HCEC 1CT (cell line): ENCODE measurements at regions not wholly inside any gene's neighbourhood (a gene's known extent, or its start where the extent isn't known, plus 50 kb on each side); places are given as distances from the start of the nearest gene placed in this dataset.
A peak's percentile ranks its signal among the peaks of the same experiment; 100 is the strongest.
"Not testable (repeated sequence)": the region's sequence is repeated elsewhere in the genome, so short reads cannot be mapped to it uniquely, and the experiment has no call there.

ENCODE experiments used
- DNase-seq: peaks from one replicate; pipeline ENCODE4 v3.0.0-alpha.2; 2017

DNA sequence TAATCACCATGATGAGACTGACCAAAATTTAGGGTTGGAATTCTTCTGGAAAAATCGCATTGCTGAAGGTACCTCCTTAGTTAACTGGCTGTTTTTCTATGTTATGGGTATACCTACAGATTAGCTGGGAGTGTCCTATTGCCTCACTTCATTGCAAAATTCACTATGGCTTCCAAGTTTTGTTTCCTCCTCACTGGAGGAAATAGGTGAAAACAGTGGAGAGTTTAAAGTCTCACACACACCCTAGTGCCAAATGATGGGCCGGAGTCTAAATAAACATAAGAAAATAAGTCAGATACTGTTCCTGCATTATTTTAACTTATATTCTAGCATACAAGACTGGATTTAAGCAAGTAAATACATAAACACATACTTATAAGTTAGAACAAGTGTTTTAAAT, 98.2 kb downstream of the AHR start:
- DNase-seq, result no peak

DNA sequence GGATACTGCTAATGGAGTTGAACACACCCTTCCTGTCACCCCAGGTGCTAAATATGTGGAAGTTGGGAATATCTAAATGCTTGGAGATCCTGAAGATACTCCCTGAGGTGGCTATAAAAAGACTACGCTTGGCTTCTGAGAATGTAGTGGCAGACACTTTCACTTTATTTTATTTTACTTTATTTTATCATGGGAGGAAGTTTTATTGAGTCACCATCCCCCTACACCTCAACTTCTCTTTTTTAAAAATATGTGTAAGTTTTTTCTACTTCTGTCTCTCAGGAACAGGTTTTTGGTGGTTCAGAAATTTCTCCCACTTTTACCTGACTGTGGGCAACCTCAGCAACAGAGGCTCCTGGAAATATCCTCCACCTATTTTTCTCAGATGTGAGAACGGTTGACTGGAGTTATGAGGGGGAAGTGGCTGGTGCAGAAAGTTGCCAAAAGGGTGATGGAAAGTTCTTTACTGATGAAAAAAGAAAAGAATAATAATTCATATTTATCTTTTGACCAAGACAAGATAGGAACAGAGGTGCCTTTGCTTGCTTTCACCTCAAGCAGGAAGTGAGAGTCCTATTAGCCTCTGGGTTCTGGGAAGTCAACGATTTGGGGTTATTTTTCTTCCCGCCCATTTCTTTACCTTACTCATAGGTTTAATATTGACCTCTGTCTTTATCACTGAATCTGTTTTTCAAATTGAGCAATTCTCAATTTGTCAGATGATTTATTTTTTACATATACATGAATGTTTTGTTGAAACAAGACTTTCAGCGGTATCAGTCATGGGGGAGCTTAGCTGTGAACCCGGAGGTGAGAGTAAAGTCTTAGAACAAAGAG, 103.6 kb downstream of the AHR start:
- DNase-seq, result no peak

DNA sequence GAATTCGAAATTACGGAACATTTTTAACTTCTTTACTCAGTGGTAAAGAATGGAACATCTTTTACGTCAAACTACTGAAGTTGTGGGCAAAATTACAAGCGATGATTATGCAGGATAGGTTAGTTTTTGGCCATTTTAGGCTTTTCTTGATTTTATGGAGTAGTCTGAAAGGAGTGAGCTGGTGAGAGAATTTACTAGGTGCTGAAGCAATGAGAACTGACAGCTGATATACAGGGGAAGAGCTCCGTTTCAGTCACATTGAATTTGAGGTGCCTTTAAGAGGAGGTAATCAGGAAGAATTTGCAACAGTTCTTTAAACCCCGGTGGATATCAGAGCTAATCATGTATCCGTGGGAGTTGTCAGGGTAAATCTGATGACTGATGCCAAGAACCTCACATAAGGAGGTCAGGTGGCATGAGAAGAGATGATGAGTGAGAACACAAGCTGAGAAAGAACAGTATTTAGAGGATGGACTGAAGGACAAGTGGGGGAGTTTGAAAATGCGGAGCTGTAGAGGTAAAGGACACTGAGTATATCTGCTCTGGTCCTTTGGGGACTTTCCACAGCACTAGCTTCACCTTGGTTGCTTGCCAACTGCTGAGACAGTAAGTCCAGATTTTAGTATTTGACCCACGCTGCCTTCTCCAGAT, 104.3 kb downstream of the AHR start:
- DNase-seq, result no peak

DNA sequence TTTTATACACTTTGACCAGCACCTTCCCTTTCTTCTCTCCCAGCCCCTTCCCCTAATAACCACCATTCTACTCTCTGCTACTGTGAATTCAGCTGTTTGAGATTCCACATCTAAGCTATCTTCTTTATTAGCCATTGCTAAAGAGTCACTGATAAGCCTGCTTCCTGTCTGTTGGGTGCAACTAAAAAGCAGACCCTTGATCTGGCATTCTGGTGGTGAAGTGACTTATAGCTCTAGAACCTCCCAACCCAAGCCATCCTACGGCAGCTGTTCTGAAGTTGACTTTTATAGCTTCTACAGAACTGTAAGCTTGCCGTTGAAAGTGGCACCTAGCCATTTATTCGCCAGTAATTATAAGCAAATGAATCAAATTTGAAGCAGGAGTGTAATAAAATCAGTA, 105.6 kb downstream of the AHR start:
- no peak for DNase-seq

DNA sequence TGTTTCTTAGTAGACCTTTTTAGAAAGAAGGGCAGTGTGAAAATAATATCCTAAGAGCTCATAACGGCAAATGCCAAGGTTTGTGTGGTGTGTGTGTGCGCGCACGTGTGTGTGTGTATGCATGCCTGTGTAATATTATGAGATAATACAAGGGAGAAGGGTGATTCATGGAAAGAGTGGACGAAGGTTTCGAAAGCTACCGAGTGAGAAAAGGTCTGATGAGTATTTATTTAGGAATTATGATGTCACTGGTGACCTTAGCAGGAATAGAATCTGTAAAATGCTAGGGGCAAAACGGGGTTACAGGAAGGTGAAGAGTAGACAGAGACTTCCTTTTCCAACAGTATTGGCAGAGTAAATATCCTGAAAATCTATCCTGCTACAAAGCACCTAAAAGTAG, 107.3 kb downstream of the AHR start:
- peak; percentile 98 for DNase-seq

DNA sequence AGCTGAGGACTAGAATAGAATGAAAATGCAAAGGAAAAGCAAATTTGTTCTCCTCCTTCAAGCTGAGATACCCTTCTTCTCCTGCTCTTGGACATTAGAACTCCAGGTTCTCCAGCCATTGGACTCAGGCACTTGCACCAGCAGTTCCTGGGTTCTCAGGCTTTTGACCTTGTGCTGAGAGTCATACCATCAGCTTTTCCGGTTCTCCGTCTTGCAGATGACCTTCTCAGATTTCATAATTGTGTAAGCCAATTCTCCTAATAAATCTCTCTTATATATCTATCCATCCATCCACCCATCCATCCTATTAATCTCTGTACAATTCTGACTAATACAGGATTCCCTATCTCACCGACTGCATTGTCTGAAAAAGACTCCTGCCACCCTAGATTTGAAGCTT, 108.3 kb downstream of the AHR start:
- peak; percentile 89 for DNase-seq

DNA sequence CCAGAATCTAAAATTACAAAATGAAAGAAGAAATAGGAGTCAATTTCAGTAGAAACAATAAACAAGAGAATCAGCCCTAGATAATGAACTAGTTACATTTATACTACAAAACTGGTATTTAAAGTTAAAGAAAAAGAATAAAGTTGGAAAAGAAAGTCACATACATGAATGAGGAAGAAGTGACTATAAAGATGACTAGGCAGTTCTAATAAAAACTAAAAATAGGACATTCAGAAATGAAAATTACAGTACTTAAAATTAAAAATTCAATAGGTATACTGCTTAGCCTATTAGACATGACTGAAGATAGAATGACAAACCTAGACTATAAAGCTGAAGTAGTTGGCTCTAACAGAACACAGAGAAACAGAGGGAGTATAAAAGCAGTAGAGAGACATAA, 108.8 kb downstream of the AHR start:
- no peak for DNase-seq

DNA sequence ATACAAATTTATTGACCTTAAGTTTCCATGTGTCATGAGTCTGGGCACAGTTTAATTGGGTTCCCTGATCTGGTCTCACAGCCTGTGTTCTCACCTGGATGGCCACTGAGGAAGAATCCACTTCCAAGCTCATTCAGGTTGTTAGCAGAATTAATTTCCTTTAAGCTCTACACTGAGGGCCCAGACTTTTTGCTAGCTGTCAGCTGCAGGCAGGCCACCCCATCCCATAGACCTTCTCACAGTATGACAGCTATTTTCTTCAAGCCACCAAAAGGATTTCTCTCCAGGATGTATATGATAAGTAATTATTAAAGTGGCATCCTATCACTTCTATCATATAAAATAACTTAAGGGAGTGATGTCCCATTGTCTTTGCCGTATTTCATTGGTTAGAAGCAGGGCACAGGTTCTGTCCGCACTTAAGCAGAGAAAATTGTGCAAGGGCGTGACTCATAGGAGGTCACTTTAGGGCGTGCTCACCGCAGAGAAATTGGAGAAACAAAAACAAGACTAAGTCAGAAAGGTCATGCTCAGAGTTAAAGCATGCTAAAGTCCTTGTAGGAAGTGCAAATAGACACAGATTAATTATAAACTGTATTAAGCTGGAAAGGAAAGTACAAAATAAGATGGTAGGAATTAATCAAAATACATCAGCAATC, 109.9 kb downstream of the AHR start:
- peak; percentile 97 for DNase-seq

DNA sequence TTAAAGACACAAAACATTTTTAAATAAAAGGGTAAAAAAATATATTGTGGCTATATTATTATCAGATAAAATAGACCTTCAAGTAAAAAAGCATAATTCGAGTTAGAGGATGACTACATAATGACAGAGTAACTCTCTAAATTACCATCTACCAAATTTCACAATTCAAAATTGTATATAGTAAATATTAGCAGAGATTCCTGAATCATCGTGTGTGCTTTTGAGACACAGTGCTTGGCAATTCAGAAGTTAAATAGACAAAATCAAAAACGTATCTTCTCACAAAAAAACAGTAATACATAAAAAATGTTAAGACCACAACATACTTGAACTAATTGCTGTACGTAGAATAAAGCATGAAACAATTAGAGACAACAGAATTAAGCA, 110.4 kb downstream of the AHR start:
- DNase-seq, result peak; percentile 71

DNA sequence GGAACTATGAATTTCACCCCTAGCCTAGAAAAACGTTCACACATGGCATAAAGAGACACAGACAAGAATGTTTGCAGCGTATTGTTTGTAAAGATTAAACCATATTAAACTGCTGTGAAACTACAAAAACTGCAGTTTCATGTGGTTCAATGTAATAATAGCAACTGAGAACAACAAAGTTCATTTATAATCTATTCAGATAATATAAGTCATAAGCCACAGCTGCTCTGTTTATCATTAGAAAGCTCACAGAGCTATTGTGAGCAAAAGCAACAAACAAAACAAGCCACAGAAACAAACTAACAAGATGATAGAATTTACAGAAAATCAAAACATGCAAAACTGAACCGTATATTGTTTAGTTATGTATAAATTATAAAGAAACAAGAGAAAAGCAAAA, 113.5 kb downstream of the AHR start:
- no peak for DNase-seq

DNA sequence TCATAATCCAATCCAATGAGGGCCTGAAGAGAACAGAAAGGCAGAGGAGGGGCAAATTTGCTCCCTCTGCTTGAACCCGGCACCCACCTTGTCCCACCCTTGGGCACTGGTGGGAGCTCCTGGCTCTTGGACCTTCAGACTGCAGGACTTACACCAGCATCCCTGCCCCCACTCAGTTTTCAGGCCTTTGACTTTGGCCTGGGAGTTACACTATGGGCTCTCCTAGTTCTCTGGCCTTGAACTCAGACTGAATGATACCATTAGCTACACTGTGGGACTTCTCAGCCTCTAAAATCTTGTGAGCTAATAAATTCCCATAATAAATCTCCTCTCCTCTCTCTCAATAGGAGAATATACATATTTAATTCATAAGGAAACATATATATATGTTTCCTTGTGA, 114.4 kb downstream of the AHR start:
- DNase-seq, result no peak

DNA sequence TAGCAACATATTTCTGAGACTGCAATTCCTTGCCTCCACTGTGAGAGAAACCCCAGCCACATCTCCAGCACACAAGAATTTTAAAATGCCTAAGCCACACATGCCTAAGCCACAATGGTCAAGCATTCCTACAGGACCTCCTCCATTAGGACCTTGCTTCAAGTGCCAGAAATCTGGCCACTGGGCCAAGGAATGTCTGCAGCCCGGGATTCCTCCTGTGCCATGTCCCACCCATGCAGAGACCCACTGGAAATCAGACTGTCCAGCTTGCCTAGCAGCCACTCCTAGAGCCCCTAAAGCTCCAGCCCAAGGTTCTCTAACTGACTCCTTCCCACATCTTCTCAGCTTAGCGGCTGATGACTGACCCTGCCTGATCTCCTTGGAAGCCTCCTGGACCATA, 117.5 kb downstream of the AHR start:
- DNase-seq, result no peak

DNA sequence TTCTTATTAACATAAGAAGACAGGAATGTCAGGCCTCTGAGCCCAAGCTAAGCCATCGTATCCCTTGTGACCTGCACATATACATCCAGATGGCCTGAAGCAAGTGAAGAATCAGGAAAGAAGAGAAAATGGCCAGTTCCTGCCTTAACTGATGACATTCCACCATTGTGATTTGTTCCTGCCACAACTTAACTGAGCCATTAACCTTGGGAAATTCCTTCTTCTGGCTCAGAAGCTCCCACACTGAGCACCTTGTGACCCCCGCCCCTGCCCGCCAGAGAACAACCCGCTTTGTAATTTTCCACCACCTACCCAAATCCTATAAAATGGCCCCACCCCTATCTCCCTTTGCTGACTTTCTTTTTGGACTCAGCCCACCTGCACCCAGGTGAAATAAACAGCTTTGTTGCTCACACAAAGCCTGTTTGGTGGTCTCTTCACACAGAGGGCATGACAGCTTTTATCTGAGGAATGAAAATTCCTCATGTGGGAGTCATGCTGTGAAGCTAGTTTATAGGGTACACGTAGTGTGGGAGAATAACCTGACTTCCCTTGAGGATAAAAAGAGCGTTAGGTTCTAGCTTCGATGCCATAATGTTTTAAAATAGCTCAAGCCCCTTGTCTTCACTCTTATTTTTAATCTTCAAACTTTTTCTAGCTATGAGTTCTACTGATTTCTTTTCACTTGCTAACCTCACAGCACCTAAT, 122.0 kb downstream of the AHR start:
- DNase-seq, result not testable (repeated sequence)

DNA sequence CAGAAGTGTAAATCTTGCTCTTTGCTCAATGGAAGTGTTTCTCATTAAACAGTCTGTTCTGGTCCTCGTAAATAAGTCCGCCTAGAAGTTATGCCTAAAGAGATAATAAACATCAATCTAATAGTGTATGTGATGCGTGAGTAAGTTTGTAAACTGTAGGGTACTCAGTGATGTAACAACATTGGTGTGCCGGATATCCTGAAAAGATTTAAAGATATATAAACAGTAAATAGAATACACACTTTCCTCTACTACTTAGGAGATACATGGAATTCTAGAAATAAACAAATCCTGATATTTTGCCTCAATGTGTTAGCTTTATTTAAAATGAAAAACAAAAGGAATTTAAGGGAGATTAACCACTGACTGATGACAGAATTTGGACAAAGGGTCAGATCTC, 123.5 kb downstream of the AHR start:
- DNase-seq, result peak; percentile 15

DNA sequence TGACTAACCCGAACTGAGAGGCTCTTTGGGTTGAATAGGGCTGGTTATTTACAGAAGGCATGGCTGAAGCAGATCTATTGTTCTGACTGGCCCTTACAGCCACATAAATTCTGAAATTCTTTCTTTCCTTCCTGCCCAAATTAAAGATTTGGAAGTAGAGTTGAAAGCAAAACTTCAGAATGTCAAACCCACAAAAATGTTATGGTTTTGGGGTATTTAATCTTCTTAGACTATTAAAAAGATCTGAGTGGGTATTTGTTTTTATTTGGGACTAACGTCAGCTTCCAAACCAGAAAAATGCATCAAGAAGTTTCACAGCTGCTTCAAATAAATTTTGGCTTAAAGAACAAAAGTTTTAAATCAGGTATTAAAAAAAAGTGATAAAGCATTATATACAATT, 124.5 kb downstream of the AHR start:
- no peak for DNase-seq

DNA sequence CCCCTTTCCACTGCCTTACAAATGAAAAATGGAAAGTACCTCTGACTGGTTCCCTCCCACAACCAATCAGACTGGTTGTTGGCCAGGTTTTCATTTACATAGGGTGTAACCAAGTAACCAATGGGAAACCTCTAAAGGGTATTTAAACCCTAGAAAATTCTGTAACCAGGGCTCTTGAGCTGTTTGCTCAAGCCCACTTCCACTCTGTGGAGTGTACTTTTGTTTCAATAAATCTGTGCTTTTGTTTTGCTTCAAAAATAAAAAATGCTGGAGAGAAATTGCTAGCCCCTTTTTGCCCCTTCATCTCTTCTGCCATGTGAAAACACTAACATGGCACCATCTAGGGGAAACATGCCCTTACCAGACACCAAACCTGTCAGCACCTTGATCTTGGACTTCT, 129.5 kb downstream of the AHR start:
- DNase-seq, result no peak

DNA sequence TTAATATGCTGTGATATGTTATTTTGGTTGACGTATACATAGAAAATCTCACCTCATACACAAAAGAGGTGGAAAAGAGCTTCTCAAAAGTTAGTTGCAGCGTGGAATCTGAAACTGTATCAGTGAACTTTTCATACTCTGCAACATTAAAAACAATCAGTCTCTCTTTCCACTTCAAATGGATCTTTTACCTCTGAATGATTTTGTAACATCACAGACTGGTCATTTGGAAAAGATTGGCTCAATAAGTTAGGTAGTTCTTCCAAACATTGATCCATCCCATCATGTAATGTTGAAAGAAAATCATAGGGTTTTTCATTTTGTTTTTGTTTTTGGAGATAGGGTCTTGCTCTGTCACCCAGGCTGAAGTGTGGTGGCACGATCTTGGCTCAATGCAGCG, 131.1 kb downstream of the AHR start:
- DNase-seq, result no peak

DNA sequence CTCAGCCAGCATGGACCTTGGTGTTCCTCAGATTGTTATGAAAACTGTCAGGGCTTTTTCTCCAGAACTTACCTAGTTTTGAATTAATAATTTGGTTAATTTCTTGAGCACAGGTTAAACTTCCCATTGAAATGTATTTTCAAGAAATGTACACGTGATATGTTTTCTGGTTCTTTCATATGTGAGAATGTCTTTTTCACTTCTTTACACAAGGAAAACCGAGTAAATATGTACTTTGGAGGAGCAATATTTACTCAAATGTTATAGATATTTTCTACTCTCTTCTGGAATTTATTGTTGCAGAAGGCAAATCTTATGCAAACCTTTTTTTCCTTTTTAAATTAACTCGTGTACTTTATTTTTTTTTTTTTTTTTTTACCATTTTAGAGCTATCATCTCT, 134.3 kb downstream of the AHR start:
- DNase-seq, result no peak

DNA sequence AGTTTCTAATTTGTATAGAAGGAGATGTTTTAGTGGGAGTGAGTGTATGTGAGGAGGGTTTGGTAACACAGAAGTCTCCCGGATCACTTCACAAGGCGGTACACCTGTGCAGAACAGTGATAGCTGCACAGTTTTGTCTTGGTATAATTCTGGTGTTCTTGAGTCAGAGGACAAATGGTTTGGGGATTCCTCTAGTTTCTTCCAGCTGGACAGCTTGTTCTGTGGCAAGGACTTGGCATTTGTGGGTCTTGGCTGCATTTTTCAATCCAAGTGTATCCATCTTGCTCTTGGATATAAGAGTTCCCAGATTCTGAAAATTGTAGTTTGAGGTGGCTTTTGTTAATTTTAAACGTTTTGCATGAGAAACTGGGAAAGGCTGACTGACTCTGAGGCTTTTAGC, 135.7 kb downstream of the AHR start:
- no peak for DNase-seq

DNA sequence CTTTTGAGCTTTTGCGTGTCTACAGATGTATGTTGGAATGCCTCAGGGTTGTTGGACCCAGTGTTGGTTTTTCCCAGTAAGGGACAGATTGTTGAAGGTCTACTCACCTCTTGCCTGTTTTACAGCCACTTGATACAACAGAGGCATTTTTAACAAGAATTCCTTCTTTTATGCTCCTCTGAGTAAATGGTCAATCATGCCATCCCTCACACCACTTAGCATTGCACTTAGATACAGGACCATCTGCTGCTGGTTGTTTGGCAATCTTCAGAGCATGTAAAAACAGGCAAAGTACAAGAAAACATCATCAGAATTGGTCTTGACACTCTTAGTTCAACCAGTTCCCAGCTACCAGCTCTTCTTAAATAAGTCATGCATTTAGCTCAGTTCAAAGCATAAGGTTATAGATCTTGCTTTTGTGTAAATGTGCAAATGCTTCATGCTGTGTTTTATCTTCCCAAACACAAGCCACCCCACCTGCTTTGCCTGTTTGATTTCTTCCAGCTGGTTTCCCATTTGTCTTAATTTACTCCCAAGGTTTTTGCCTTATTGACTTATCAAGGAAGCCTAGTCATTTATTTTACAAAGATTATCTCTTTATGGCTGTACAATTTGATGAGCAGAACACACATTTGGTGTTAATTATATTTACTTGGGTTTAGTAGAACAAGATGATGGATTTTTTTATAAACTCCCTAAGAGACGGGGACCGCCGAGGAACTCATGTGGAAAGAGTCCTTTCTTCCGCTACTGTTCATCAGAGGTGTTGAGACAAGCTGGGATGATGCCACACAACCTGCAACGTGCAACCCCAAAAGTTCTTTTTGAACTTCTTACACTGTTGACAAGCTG, 136.6 kb downstream of the AHR start:
- DNase-seq, result no peak

DNA sequence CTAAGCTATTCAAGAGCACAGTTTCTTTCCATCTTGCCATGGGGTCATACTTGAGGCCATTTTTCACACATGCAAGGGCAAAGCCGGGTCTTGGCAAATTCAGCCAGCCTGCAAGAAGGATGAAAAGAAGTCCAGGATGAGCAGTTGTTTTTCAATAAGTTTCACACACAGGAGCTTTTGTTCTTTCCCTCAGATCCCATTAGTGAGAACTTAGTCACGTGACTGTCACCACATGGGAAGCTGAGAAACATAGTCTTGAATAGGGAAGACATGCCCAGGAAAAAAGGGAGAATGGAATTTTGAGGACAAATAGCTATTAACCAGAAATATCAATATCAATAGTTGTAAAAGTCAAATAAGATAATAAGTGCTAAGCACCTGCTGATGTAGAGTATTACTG, 137.7 kb downstream of the AHR start:
- DNase-seq, result no peak

DNA sequence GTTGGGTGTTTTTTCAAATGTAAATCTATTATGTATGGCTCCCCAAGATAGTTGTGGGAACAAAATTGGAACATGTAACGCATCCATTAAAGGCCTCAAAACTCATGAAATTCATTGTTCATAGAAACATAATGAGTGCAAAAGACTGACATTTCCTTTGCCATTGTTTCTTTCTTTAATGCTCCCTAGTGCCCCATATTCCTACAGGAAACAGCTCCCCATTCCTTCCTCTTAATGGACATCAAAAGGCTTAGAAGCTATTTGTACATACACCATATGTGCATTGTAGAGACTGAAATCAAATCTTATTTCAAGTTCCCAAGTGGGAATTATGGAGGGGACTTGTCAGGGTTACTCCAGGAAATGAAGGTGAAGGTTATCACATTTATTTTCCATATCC, 139.1 kb downstream of the AHR start:
- DNase-seq, result no peak
